Activated T-helper 2 cell treated with anti-CD3 and anti-CD28 coated beads, Interferon-gamma antibody, Interleukin-2, Interleukin-4, amounts not matched to agents 10 μg/mL and 5 μg/mL and 100 μg/mL, durations not matched to agents 14 hours and 24 hours and 36 hours (primary cell): ENCODE measurements at regions not wholly inside any gene's neighbourhood (a gene's known extent, or its start where the extent isn't known, plus 50 kb on each side); places are given as distances from the start of the nearest gene placed in this dataset.

Experiments used
- DNase-seq: peaks from one replicate; pipeline ENCODE4 v3.0.0; 2021; ENCODE audit warnings: low spot score
- H3K27ac Mint-ChIP-seq: one replicate; pipeline ENCODE4 v1.8.0; 2021; ENCODE audit warnings: mixed read lengths
- H3K27me3 Mint-ChIP-seq: one replicate; pipeline ENCODE4 v1.8.0; 2021; ENCODE audit warnings: low read depth, mixed read lengths
- H3K36me3 Mint-ChIP-seq: one replicate; pipeline ENCODE4 v1.8.0; 2021; ENCODE audit warnings: low read depth, mixed read lengths
- H3K4me1 Mint-ChIP-seq: one replicate; pipeline ENCODE4 v1.8.0; 2021; ENCODE audit warnings: low read depth, mixed read lengths
- H3K4me3 Mint-ChIP-seq: one replicate; pipeline ENCODE4 v1.8.0; 2021; ENCODE audit warnings: low read depth, mild to moderate bottlenecking, moderate library complexity, mixed read lengths
- H3K9me3 Mint-ChIP-seq: one replicate; pipeline ENCODE4 v1.8.0; 2021; ENCODE audit warnings: mixed read lengths
- intact Hi-C: fragments of 100-400 bp; cut with micrococcal nuclease; formaldehyde crosslinking; loops from one replicate; pipeline ENCODE4 v1.15.1; 2023

- intact Hi-C loops = no loop called here
- Mint-ChIP-seq H3K4me1 (no peaks in the 10 kb centered on the region), H3K4me3 (no peak overlapping the region), H3K36me3 (no peaks in the 10 kb centered on the region), H3K27me3 (no peaks in the 10 kb centered on the region), H3K27ac (no peak overlapping the region), H3K9me3 (no peaks in the 10 kb centered on the region)
- no peak for DNase-seq
These were observed 209.1 kb downstream of the OLFM4 start for GRCh38 chr13:53237696-53238095.

- no peaks in the 10 kb centered on the region for H3K9me3 Mint-ChIP-seq
- no peaks in the 10 kb centered on the region for H3K27me3 Mint-ChIP-seq
- no peaks in the 10 kb centered on the region for H3K36me3 Mint-ChIP-seq
- H3K27ac Mint-ChIP-seq = no peak overlapping the region
- intact Hi-C loops = no loop called here
- H3K4me3 Mint-ChIP-seq = no peak overlapping the region
- no peak for DNase-seq
- H3K4me1 Mint-ChIP-seq = no peaks in the 10 kb centered on the region
These were observed 209.6 kb downstream of the OLFM4 start for GRCh38 chr13:53238261-53238660.

GRCh38 chr13:53240401-53241025 lies 211.9 kb downstream of the OLFM4 start:
- H3K4me3 Mint-ChIP-seq = no peak overlapping the region
- no peaks in the 10 kb centered on the region for H3K9me3 Mint-ChIP-seq
- no peaks in the 10 kb centered on the region for H3K4me1 Mint-ChIP-seq
- no peak for DNase-seq
- intact Hi-C loops = no loop called here
- no peak overlapping the region for H3K27ac Mint-ChIP-seq
- no peaks in the 10 kb centered on the region for H3K27me3 Mint-ChIP-seq
- no peaks in the 10 kb centered on the region for H3K36me3 Mint-ChIP-seq

GRCh38 chr13:53241891-53242348 lies 213.3 kb downstream of the OLFM4 start:
- no peaks in the 10 kb centered on the region for H3K9me3 Mint-ChIP-seq
- no peaks in the 10 kb centered on the region for H3K4me1 Mint-ChIP-seq
- no peak overlapping the region for H3K4me3 Mint-ChIP-seq
- no peaks in the 10 kb centered on the region for H3K27me3 Mint-ChIP-seq
- H3K36me3 Mint-ChIP-seq = no peaks in the 10 kb centered on the region
- DNase-seq = no peak
- intact Hi-C loops = no loop called here
- no peak overlapping the region for H3K27ac Mint-ChIP-seq

GRCh38 chr13:53249236-53249635 lies 220.6 kb downstream of the OLFM4 start:
- no peaks in the 10 kb centered on the region for H3K27me3 Mint-ChIP-seq
- H3K9me3 Mint-ChIP-seq = no peaks in the 10 kb centered on the region
- no peaks in the 10 kb centered on the region for H3K36me3 Mint-ChIP-seq
- no peak for DNase-seq
- H3K4me3 Mint-ChIP-seq = no peak overlapping the region
- no peaks in the 10 kb centered on the region for H3K4me1 Mint-ChIP-seq
- intact Hi-C loops = no loop called here
- no peak overlapping the region for H3K27ac Mint-ChIP-seq

- Mint-ChIP-seq H3K4me3 (no peak overlapping the region), H3K27me3 (no peaks in the 10 kb centered on the region), H3K4me1 (no peaks in the 10 kb centered on the region), H3K27ac (no peak overlapping the region), H3K36me3 (no peaks in the 10 kb centered on the region), H3K9me3 (no peaks in the 10 kb centered on the region)
- intact Hi-C loops = no loop called here
- no peak for DNase-seq
These were observed 221.8 kb downstream of the OLFM4 start for GRCh38 chr13:53250272-53250875.

DNA sequence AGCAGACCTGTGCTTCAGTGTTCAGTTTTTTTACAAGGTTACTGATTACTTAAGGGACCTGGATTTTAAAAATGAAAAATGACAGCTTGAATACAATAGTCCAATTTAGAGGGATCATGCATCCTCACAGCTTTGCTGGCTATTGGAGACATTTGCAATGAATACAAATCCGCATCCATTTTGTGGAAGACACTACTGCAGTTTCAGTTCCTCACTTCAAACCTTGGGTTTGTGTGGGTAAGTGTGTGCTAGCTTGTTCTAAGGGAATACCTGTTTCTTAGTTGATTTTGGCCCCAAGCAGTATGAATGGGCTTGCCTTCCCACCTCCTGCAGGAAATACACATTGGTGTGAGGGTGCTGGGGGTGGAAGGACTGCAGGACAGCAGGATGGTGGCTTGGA lies 222.4 kb downstream of the OLFM4 start:
- H3K27me3 Mint-ChIP-seq = no peaks in the 10 kb centered on the region
- no peak for DNase-seq
- intact Hi-C loops = no loop called here
- H3K9me3 Mint-ChIP-seq = no peaks in the 10 kb centered on the region
- H3K27ac Mint-ChIP-seq = no peak overlapping the region
- H3K36me3 Mint-ChIP-seq = no peaks in the 10 kb centered on the region
- no peak overlapping the region for H3K4me3 Mint-ChIP-seq
- H3K4me1 Mint-ChIP-seq = no peaks in the 10 kb centered on the region

DNA sequence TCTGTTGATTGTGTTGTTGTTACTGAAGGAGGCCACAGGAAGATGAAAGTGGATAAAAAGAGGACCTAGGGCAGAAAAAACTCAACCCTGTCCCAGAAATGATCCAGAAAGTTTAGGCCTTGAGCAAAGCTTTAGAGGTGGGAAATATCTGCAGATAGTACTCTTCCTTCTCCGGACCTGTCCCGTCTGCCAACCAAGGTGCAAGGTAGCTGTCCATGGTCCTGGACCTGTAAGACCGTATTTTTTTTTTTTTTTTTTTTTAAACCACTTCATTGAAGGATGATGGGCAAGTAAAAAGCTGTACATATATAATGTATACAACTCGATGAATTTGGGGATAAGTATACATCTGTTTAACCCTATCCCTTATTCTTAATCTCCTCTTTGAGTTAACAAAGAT lies 225.9 kb downstream of the OLFM4 start:
- Mint-ChIP-seq H3K27ac (no peak overlapping the region), H3K36me3 (no peaks in the 10 kb centered on the region), H3K4me3 (no peak overlapping the region), H3K27me3 (no peaks in the 10 kb centered on the region), H3K9me3 (no peaks in the 10 kb centered on the region), H3K4me1 (no peaks in the 10 kb centered on the region)
- intact Hi-C loops = no loop called here
- DNase-seq = no peak

DNA sequence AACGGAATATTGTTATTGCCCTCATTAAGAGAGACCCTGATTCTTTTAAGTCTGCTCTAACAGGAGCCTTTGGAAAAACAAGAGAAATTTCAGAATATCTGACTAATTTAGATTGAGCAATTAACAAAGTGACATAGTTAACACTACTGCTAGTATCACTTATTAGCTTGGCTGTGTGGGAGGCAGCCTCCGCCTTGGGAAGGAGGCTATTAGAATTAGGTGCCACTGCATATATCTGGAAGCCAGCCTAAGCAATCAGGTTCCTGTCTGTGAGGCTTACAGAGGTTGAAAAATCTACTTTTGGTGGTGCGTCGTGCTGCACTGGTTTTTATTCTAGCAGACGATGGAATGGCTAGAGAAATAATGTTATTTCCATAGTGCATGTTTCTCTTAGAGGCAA lies 227.2 kb downstream of the OLFM4 start:
- intact Hi-C loops = no loop called here
- no peak overlapping the region for H3K27ac Mint-ChIP-seq
- no peaks in the 10 kb centered on the region for H3K9me3 Mint-ChIP-seq

GRCh38 chr13:53260594-53260993 lies 232.0 kb downstream of the OLFM4 start:
- Mint-ChIP-seq H3K4me3 (no peak overlapping the region), H3K27me3 (no peaks in the 10 kb centered on the region), H3K36me3 (no peaks in the 10 kb centered on the region), H3K4me1 (no peaks in the 10 kb centered on the region), H3K9me3 (no peaks in the 10 kb centered on the region), H3K27ac (no peak overlapping the region)
- no peak for DNase-seq
- intact Hi-C loops = no loop called here

More for the DNA sequence above, 227.2 kb downstream of the OLFM4 start:
- Mint-ChIP-seq H3K4me1 (no peaks in the 10 kb centered on the region), H3K4me3 (no peak overlapping the region), H3K36me3 (no peaks in the 10 kb centered on the region), H3K27me3 (no peaks in the 10 kb centered on the region)
- DNase-seq = no peak

DNA sequence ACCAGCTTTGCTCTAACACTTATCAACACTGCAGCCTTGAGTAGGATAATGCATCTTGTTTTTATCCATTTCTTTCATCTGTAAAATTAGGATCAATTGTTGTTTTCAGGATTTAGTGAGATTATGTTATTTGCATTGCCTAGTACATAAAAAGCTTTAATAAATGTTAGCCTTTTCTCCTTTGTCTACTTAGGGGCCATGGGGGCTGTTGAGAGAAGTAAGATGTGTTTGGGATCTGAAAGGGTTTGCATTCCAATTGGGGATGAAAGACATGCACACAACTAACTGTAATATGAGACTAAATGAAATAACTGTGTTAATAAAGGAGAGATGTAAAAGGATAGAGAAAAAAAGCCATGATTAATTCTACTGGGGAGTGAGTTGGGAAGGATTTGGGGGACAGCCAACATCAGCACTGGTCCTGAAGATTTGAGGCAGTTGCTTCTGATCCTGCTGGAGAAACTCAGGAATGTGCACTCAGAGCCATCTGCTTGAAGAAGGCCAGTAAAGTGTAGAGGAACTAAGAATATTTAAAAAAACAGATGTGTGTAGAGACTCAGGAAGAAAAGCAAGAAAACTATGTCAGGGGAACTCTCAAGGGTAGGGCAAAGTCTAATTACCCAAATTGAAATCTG lies 236.3 kb downstream of the OLFM4 start:
- Mint-ChIP-seq H3K27ac (no peak overlapping the region), H3K4me3 (no peak overlapping the region), H3K36me3 (no peaks in the 10 kb centered on the region), H3K27me3 (no peaks in the 10 kb centered on the region), H3K4me1 (no peaks in the 10 kb centered on the region), H3K9me3 (peaks cover 9% of the 10 kb centered on the region)
- intact Hi-C loops = no loop called here
- no peak for DNase-seq

GRCh38 chr13:53266757-53267156 lies 238.1 kb downstream of the OLFM4 start:
- intact Hi-C loops = no loop called here
- no peak overlapping the region for H3K4me3 Mint-ChIP-seq

DNA sequence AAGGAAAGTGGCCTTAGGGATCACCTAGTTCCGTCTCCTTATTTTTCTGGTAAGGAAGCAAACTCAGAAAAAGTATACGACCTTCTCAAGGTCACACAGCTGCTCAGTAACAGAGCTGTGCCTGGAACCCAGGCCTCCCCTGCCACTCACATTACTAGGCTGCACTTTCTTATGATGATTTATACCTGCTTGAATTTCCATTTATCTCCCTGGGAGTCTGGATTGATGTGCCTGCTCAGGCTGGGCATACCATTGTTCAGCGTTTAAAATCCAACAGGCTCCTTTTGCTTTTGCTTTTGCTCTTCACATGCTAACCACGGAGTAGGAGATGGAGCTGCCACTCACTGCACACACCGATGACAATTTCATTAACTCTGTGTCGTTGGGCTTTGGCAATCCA lies 241.0 kb downstream of the OLFM4 start:
- Mint-ChIP-seq H3K36me3 (no peaks in the 10 kb centered on the region), H3K4me1 (no peaks in the 10 kb centered on the region), H3K27me3 (no peaks in the 10 kb centered on the region), H3K4me3 (no peak overlapping the region), H3K9me3 (peaks cover 9% of the 10 kb centered on the region), H3K27ac (no peak overlapping the region)
- intact Hi-C loops = no loop called here
- DNase-seq = no peak

More at GRCh38 chr13:53266757-53267156, 238.1 kb downstream of the OLFM4 start:
- no peaks in the 10 kb centered on the region for H3K27me3 Mint-ChIP-seq
- H3K4me1 Mint-ChIP-seq = no peaks in the 10 kb centered on the region
- no peaks in the 10 kb centered on the region for H3K36me3 Mint-ChIP-seq
- no peak for DNase-seq
- H3K9me3 Mint-ChIP-seq = peaks cover 9% of the 10 kb centered on the region
- no peak overlapping the region for H3K27ac Mint-ChIP-seq
